Heart left ventricle (tissue), 16 donors: ENCODE measurements at regions not wholly inside any gene's neighbourhood (a gene's known extent, or its start where the extent isn't known, plus 50 kb on each side); places are given as distances from the start of the nearest gene placed in this dataset.

ENCODE experiments used
- ATAC-seq, 4 donors: fragments of 200-7000 bp; cut with Tn5 transposase; one replicate each; pipeline ENCODE4 v1.9.1; 2020 to 2022; ENCODE audit warnings: moderate library complexity in 4 of 4, mild to moderate bottlenecking in 3 of 4, moderate number of reproducible peaks in 1 of 4
- DNase-seq, 5 donors: peaks; one replicate each; pipeline ENCODE4 v3.0.0-alpha.2; 2020
- H3K27ac ChIP-seq, 12 donors: fragments of 200-600 bp; sonication (generic) in 4 of 12; one replicate each; pipeline versions ENCODE4 v1.5.0 to v1.8.0; 2016 to 2022; ENCODE audit warnings: mild to moderate bottlenecking in 2 of 12
- H3K27me3 ChIP-seq, 9 donors: fragments of 200-600 bp; sonication (generic) in 2 of 9; one replicate each; pipeline versions ENCODE4 v1.5.1 to v1.8.0; 2016 to 2022; ENCODE audit warnings: mild to moderate bottlenecking in 3 of 9
- H3K36me3 ChIP-seq, 9 donors: fragments of 200-600 bp; sonication (generic) in 2 of 9; one replicate each; pipeline versions ENCODE4 v1.5.0 to v1.8.0; 2018 to 2022; ENCODE audit warnings: mild to moderate bottlenecking in 2 of 9
- H3K4me1 ChIP-seq, 12 donors: fragments of 200-600 bp; sonication (generic) in 4 of 12; one replicate each; pipeline versions ENCODE4 v1.5.0 to v1.8.0; 2016 to 2022; ENCODE audit warnings: mild to moderate bottlenecking in 3 of 12
- H3K4me3 ChIP-seq, 12 donors: fragments of 200-600 bp; sonication (generic) in 4 of 12; one replicate each; pipeline versions ENCODE4 v1.5.0 to v1.8.0; 2017 to 2022; ENCODE audit warnings: mild to moderate bottlenecking in 9 of 12, moderate library complexity in 4 of 12
- H3K9me3 ChIP-seq, 12 donors: fragments of 200-600 bp; sonication (generic) in 4 of 12; one replicate each; pipeline versions ENCODE4 v1.5.0 to v1.8.0; 2016 to 2022; ENCODE audit warnings: mild to moderate bottlenecking in 1 of 12
- POLR2A ChIP-seq, 2 donors: fragments of 450-650 bp; IDR thresholded peaks; one replicate each; pipeline ENCODE4 v1.6.1; 2017; ENCODE audit warnings: antibody characterized with exemption in 2 of 2, mild to moderate bottlenecking in 2 of 2, moderate library complexity in 2 of 2
- WGBS, 4 donors: extraction: QIAGEN DNeasy Blood & Tissue Kit in 2 of 4; methylation state at CpG; one replicate each; pipeline versions ENCODE4 v1.1.5 to v1.1.7; 2013 to 2018; 5-methylcytosine and 5-hydroxymethylcytosine counted together
- intact Hi-C, 10 donors: fragments of 100-400 bp; cut with DNase I; formaldehyde crosslinking; loops; one replicate each; pipeline versions ENCODE4 v1.11.1 to v1.14.2; 2022
- TF ChIP-seq, protein P1 (sequence below), 12 donors: fragments of 200-600 bp; sonication (generic) in 4 of 12; IDR thresholded peaks; one replicate each; pipeline versions ENCODE4 v1.5.0 to v1.8.0; 2018 to 2022; ENCODE audit warnings: antibody characterized with exemption in 12 of 12, mild to moderate bottlenecking in 5 of 12
- donor health status: ischemic (EF 13 %, LVEDD 7.1; RV severe dilation, severe dysfunction).
- donor health status: healthy with polysubstance abuse.
- donor health status: DM: no; HTN: yes; CAD: no.
- donor health status: DM: no; HTN: no; CAD: no.
- donor health status: ischemic (EF 25% LVEDD 6.9; RV normal size, moderate dysfunction).
- donor health status: ischemic (EF 25% LVEDD 5.7; RV mildly dilated, moderate dysfunction).
- donor health status: healthy.
- donor health status: DM: yes; HTN: yes; CAD: no.
- donor health status: ischemic (EF 35%, LVEDD 5.7; RV mildly dilated, moderate dysfunction).
- donor health status: nonischemic (EF 11% LVEDD 7.7; RV severe dilation, severe dysfunction).
- donor health status: DM: yes; HTN: yes; CAD: no.
- donor health status: PGD.
- donor health status: ischemic (EF 29% LVEDD 5.4; RV normal size, mild dysfunction).
- donor health status: nonischemic (EF 23%, LVEDD 6.1; RV moderate dilation, normal function).

DNA sequence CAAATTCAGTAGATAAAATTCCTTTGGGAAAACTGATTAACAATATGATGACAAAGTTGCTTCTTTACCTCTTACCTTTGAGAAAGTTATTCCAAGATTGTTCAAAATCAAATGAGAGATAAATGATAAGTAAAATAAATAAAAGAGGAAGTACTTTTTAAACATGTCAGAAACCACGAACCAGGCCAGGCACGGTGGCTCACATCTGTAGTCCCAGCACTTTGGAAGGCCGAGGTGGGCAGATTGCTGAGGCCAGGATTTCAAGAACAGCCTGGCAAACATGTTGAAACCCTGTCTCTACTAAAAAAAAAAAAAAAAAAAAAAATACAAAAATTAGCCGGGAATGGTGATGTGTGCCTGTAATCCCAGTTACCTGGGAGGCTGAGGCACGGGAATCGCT, 296.6 kb downstream of the HGF start:
- intact Hi-C loops, result loop anchor here in 9 of 10 donors (5.0 kb wide), 4 partner anchors 556 to 1046 kb away; partner anchors contain the start of gene SEMA3C (in 1 of the 9)
- TF ChIP-seq, protein P1, sequence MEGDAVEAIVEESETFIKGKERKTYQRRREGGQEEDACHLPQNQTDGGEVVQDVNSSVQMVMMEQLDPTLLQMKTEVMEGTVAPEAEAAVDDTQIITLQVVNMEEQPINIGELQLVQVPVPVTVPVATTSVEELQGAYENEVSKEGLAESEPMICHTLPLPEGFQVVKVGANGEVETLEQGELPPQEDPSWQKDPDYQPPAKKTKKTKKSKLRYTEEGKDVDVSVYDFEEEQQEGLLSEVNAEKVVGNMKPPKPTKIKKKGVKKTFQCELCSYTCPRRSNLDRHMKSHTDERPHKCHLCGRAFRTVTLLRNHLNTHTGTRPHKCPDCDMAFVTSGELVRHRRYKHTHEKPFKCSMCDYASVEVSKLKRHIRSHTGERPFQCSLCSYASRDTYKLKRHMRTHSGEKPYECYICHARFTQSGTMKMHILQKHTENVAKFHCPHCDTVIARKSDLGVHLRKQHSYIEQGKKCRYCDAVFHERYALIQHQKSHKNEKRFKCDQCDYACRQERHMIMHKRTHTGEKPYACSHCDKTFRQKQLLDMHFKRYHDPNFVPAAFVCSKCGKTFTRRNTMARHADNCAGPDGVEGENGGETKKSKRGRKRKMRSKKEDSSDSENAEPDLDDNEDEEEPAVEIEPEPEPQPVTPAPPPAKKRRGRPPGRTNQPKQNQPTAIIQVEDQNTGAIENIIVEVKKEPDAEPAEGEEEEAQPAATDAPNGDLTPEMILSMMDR (IDR thresholded peaks at IDR 0.05), result no peak
- no peak for TF ChIP-seq POLR2A (IDR thresholded peaks at IDR 0.05)
- no peak for ATAC-seq
- no peaks in the 10 kb centered on the region for H3K27me3 ChIP-seq
- no peak for DNase-seq
- H3K4me1 ChIP-seq, result peaks cover 0 to 14% (median 0%) of the 10 kb centered on the region in 12 donors
- no peaks in the 10 kb centered on the region for H3K36me3 ChIP-seq
- H3K9me3 ChIP-seq, result no peaks in the 10 kb centered on the region
- 75 to 85% (median 84%) methylated on average over 6 of the region's 6 CpGs for WGBS, 4 donors
- H3K27ac ChIP-seq, result no peak overlapping the region
- H3K4me3 ChIP-seq, result no peak overlapping the region

GRCh38 chr7:81470724-81471379, 299.0 kb downstream of the HGF start:
- no peaks in the 10 kb centered on the region for H3K9me3 ChIP-seq
- H3K36me3 ChIP-seq, result no peaks in the 10 kb centered on the region
- peaks cover 0 to 14% (median 0%) of the 10 kb centered on the region in 12 donors for H3K4me1 ChIP-seq
- ATAC-seq (peak in 3 of 4 donors; percentile 59 to 74 (median 64)), DNase-seq (no peak)
- TF ChIP-seq, protein P1 (IDR thresholded peaks at IDR 0.05), result no peak
- no peak for TF ChIP-seq POLR2A (IDR thresholded peaks at IDR 0.05)
- peak overlapping the region in 2 of 12 donors; percentile 9 to 29 for H3K4me3 ChIP-seq
- intact Hi-C loops, result loop anchor here in 9 of 10 donors (2.0 to 5.0 kb wide), 5 partner anchors 554 to 1044 kb away; partner anchors contain the start of gene SEMA3C (in 1 of the 9)
- 36 to 45% (median 38%) methylated on average over 6 of the region's 6 CpGs for WGBS, 4 donors
- peak overlapping the region in 2 of 12 donors; percentile 5 to 18 for H3K27ac ChIP-seq
- H3K27me3 ChIP-seq, result no peaks in the 10 kb centered on the region

- peak; percentile 75 to 92 (median 86) for ATAC-seq
- WGBS, 4 donors, result 24 to 27% (median 26%) methylated on average over 9 of the region's 9 CpGs
- Histone ChIP-seq H3K9me3 (no peaks in the 10 kb centered on the region), H3K27ac (peak overlapping the region in 2 of 12 donors; percentile 5 to 18), H3K36me3 (no peaks in the 10 kb centered on the region), H3K4me3 (peak overlapping the region in 3 of 12 donors; percentile 9 to 29 (median 9)), H3K4me1 (peaks cover 0 to 14% (median 0%) of the 10 kb centered on the region in 12 donors), H3K27me3 (no peaks in the 10 kb centered on the region)
- intact Hi-C loops, result loop anchor here (2.0 to 10.0 kb wide), 7 partner anchors 553 to 1045 kb away; partner anchors contain the start of gene SEMA3C (in 2 of the 10)
- TF ChIP-seq, protein P1 (IDR thresholded peaks at IDR 0.05), result peak; percentile 40 to 76 (median 64)
- TF ChIP-seq POLR2A (IDR thresholded peaks at IDR 0.05), result no peak
- DNase-seq, result peak; percentile 63 to 76 (median 68)
Observed at GRCh38 chr7:81469869-81470723, 299.8 kb downstream of the HGF start.
